Activated naive CD4-positive, alpha-beta T cell treated with anti-CD3 and anti-CD28 coated beads, Interleukin-2, amount 10 ng/mL, durations not matched to agents 7 days and 5 days (primary cell): ENCODE measurements at regions not wholly inside any gene's neighbourhood (a gene's known extent, or its start where the extent isn't known, plus 50 kb on each side); places are given as distances from the start of the nearest gene placed in this dataset.

Source experiments
- CTCF ChIA-PET: fragments of 350-600 bp; sonication (Branson Sonifier 250); formaldehyde crosslinking; loops from one replicate; lab custom pipeline; 2021; ENCODE audit warnings: antibody characterized with exemption; lab: Charles Lee
- DNase-seq: peaks from one replicate; pipeline ENCODE4 v3.0.0-alpha.2; 2020
- H3K27ac Mint-ChIP-seq: one replicate; pipeline ENCODE4 v1.8.0; 2021; ENCODE audit warnings: mild to moderate bottlenecking, moderate library complexity, mixed read lengths
- H3K27me3 Mint-ChIP-seq: one replicate; pipeline ENCODE4 v1.8.0; 2021; ENCODE audit warnings: mild to moderate bottlenecking, mixed read lengths
- H3K36me3 Mint-ChIP-seq: one replicate; pipeline ENCODE4 v1.8.0; 2021; ENCODE audit warnings: mixed read lengths
- H3K4me1 Mint-ChIP-seq: one replicate; pipeline ENCODE4 v1.8.0; 2021; ENCODE audit warnings: mixed read lengths
- H3K4me3 Mint-ChIP-seq: one replicate; pipeline ENCODE4 v1.8.0; 2021; ENCODE audit warnings: mild to moderate bottlenecking, moderate library complexity, mixed read lengths
- H3K9me3 Mint-ChIP-seq: one replicate; pipeline ENCODE4 v1.8.0; 2021; ENCODE audit warnings: mixed read lengths

- DNase-seq: no peak
- Mint-ChIP-seq H3K27ac (no peak overlapping the region), H3K4me1 (no peaks in the 10 kb centered on the region), H3K27me3 (peaks cover 35% of the 10 kb centered on the region), H3K9me3 (no peaks in the 10 kb centered on the region), H3K4me3 (no peak overlapping the region), H3K36me3 (no peaks in the 10 kb centered on the region)
- CTCF ChIA-PET: no interaction called here
Observed at GRCh38 chr11:133787379-133788141, 57.8 kb downstream of the SPATA19 start.

GRCh38 chr11:133785795-133786340 is 59.4 kb downstream of the SPATA19 start:
- Mint-ChIP-seq H3K27me3 (peaks cover 33% of the 10 kb centered on the region), H3K4me1 (no peaks in the 10 kb centered on the region), H3K36me3 (no peaks in the 10 kb centered on the region), H3K4me3 (no peak overlapping the region), H3K27ac (no peak overlapping the region), H3K9me3 (no peaks in the 10 kb centered on the region)
- no peak for DNase-seq
- CTCF ChIA-PET: no interaction called here

GRCh38 chr11:133784359-133784758 is 61.0 kb downstream of the SPATA19 start:
- Mint-ChIP-seq H3K4me3 (no peak overlapping the region), H3K27me3 (peaks cover 28% of the 10 kb centered on the region), H3K36me3 (no peaks in the 10 kb centered on the region), H3K4me1 (no peaks in the 10 kb centered on the region), H3K27ac (no peak overlapping the region), H3K9me3 (no peaks in the 10 kb centered on the region)
- CTCF ChIA-PET: no interaction called here
- DNase-seq: no peak

GRCh38 chr11:133782116-133782725 is 63.1 kb downstream of the SPATA19 start:
- Mint-ChIP-seq H3K36me3 (no peaks in the 10 kb centered on the region), H3K27ac (no peak overlapping the region), H3K4me3 (no peak overlapping the region), H3K4me1 (no peaks in the 10 kb centered on the region), H3K27me3 (peaks cover 17% of the 10 kb centered on the region), H3K9me3 (no peaks in the 10 kb centered on the region)
- CTCF ChIA-PET: no interaction called here
- DNase-seq: no peak

GRCh38 chr11:133778161-133778560 is 67.2 kb downstream of the SPATA19 start:
- no peaks in the 10 kb centered on the region for H3K9me3 Mint-ChIP-seq
- peaks cover 9% of the 10 kb centered on the region for H3K27me3 Mint-ChIP-seq
- no peak for DNase-seq
- H3K4me3 Mint-ChIP-seq: no peak overlapping the region
- no peaks in the 10 kb centered on the region for H3K4me1 Mint-ChIP-seq
- no peak overlapping the region for H3K27ac Mint-ChIP-seq
- H3K36me3 Mint-ChIP-seq: no peaks in the 10 kb centered on the region
- CTCF ChIA-PET: no interaction called here

- no peak for DNase-seq
- Mint-ChIP-seq H3K9me3 (no peaks in the 10 kb centered on the region), H3K36me3 (no peaks in the 10 kb centered on the region), H3K27me3 (peaks cover 9% of the 10 kb centered on the region), H3K4me3 (no peak overlapping the region), H3K27ac (no peak overlapping the region), H3K4me1 (no peaks in the 10 kb centered on the region)
- CTCF ChIA-PET: no interaction called here
Observed at GRCh38 chr11:133776671-133777367, 68.5 kb downstream of the SPATA19 start.

GRCh38 chr11:133762538-133762937 is 82.8 kb downstream of the SPATA19 start:
- H3K36me3 Mint-ChIP-seq: no peaks in the 10 kb centered on the region
- DNase-seq: no peak
- no peak overlapping the region for H3K27ac Mint-ChIP-seq
- no peaks in the 10 kb centered on the region for H3K4me1 Mint-ChIP-seq
- CTCF ChIA-PET: no interaction called here
- peaks cover 1% of the 10 kb centered on the region for H3K9me3 Mint-ChIP-seq
- no peaks in the 10 kb centered on the region for H3K27me3 Mint-ChIP-seq
- H3K4me3 Mint-ChIP-seq: no peak overlapping the region

GRCh38 chr11:133753150-133753549 is 92.2 kb downstream of the SPATA19 start:
- Mint-ChIP-seq H3K4me1 (no peaks in the 10 kb centered on the region), H3K27ac (no peak overlapping the region), H3K4me3 (no peak overlapping the region), H3K9me3 (no peaks in the 10 kb centered on the region), H3K27me3 (no peaks in the 10 kb centered on the region), H3K36me3 (no peaks in the 10 kb centered on the region)
- no peak for DNase-seq
- CTCF ChIA-PET: no interaction called here

GRCh38 chr11:133749841-133750240 is 95.5 kb downstream of the SPATA19 start:
- CTCF ChIA-PET: no interaction called here
- DNase-seq: no peak
- H3K4me3 Mint-ChIP-seq: no peak overlapping the region
- no peaks in the 10 kb centered on the region for H3K36me3 Mint-ChIP-seq
- H3K4me1 Mint-ChIP-seq: no peaks in the 10 kb centered on the region
- H3K27ac Mint-ChIP-seq: no peak overlapping the region
- no peaks in the 10 kb centered on the region for H3K9me3 Mint-ChIP-seq
- no peaks in the 10 kb centered on the region for H3K27me3 Mint-ChIP-seq

- no peaks in the 10 kb centered on the region for H3K27me3 Mint-ChIP-seq
- no peak for DNase-seq
- no peaks in the 10 kb centered on the region for H3K9me3 Mint-ChIP-seq
- no peaks in the 10 kb centered on the region for H3K36me3 Mint-ChIP-seq
- no peak overlapping the region for H3K4me3 Mint-ChIP-seq
- H3K27ac Mint-ChIP-seq: no peak overlapping the region
- CTCF ChIA-PET: no interaction called here
- H3K4me1 Mint-ChIP-seq: no peaks in the 10 kb centered on the region
Observed at GRCh38 chr11:133747409-133747808, 97.9 kb downstream of the SPATA19 start.

- H3K9me3 Mint-ChIP-seq: no peaks in the 10 kb centered on the region
- no peak overlapping the region for H3K4me3 Mint-ChIP-seq
- H3K27me3 Mint-ChIP-seq: no peaks in the 10 kb centered on the region
- DNase-seq: no peak
- no peaks in the 10 kb centered on the region for H3K36me3 Mint-ChIP-seq
- CTCF ChIA-PET: no interaction called here
- no peak overlapping the region for H3K27ac Mint-ChIP-seq
- H3K4me1 Mint-ChIP-seq: no peaks in the 10 kb centered on the region
Observed at GRCh38 chr11:133746663-133747306, 98.5 kb downstream of the SPATA19 start.

- H3K4me3 Mint-ChIP-seq: no peak overlapping the region
- no peaks in the 10 kb centered on the region for H3K36me3 Mint-ChIP-seq
- H3K27ac Mint-ChIP-seq: no peak overlapping the region
- H3K9me3 Mint-ChIP-seq: no peaks in the 10 kb centered on the region
- H3K4me1 Mint-ChIP-seq: no peaks in the 10 kb centered on the region
- H3K27me3 Mint-ChIP-seq: no peaks in the 10 kb centered on the region
- no peak for DNase-seq
- CTCF ChIA-PET: no interaction called here
Observed at GRCh38 chr11:133745791-133746190, 99.5 kb downstream of the SPATA19 start.

GRCh38 chr11:133742353-133742752 is 103.0 kb downstream of the SPATA19 start:
- H3K36me3 Mint-ChIP-seq: no peaks in the 10 kb centered on the region
- peaks cover 3% of the 10 kb centered on the region for H3K9me3 Mint-ChIP-seq
- DNase-seq: no peak
- CTCF ChIA-PET: no interaction called here
- no peaks in the 10 kb centered on the region for H3K4me1 Mint-ChIP-seq
- no peak overlapping the region for H3K4me3 Mint-ChIP-seq
- no peak overlapping the region for H3K27ac Mint-ChIP-seq
- no peaks in the 10 kb centered on the region for H3K27me3 Mint-ChIP-seq

GRCh38 chr11:133740963-133741362 is 104.3 kb downstream of the SPATA19 start:
- CTCF ChIA-PET: interaction anchor here (1.1 kb wide), 1 partner anchor 94 kb away, joined by 3 read pairs; no protein-coding TSS in a partner anchor
- peaks cover 3% of the 10 kb centered on the region for H3K9me3 Mint-ChIP-seq
- DNase-seq: no peak
- no peak overlapping the region for H3K4me3 Mint-ChIP-seq
- H3K27me3 Mint-ChIP-seq: no peaks in the 10 kb centered on the region
- no peak overlapping the region for H3K27ac Mint-ChIP-seq
- no peaks in the 10 kb centered on the region for H3K4me1 Mint-ChIP-seq
- no peaks in the 10 kb centered on the region for H3K36me3 Mint-ChIP-seq
